ENCODE measurements at regions not wholly inside any gene's neighbourhood (a gene's known extent, or its start where the extent isn't known, plus 50 kb on each side); places are given as distances from the start of the nearest gene placed in this dataset.
"Not testable (repeated sequence)": the region's sequence is repeated elsewhere in the genome, so short reads cannot be mapped to it uniquely, and the experiment has no call there.

GRCh38 chr9:75499812-75500211, 390.7 kb upstream of the PCSK5 start:
- in situ Hi-C loops (cut with HindIII; ENCODE audit: low pct_unique_long_range_greater_than_20kb, low sequenced_read_pairs) (no loop called here), intact Hi-C loops (cut with micrococcal nuclease; ENCODE audit: unreplicated experiment) (no loop called here)
- Histone ChIP-seq H3K27ac (ENCODE audit: low read length) (no peak overlapping the region), H3K9me3 (ENCODE audit: control insufficient read depth, insufficient read depth, low read depth, low read length) (no peaks in the 10 kb centered on the region), H3K4me3 (ENCODE audit: low read depth in 2 of 2, low read length in 2 of 2) (no peak overlapping the region), H3K27me3 (ENCODE audit: control insufficient read depth, insufficient read depth, low read length) (no peaks in the 10 kb centered on the region), H3K36me3 (ENCODE audit: control insufficient read depth, insufficient read depth, low read length) (no peaks in the 10 kb centered on the region), H3K4me1 (ENCODE audit: control insufficient read depth, insufficient read depth, low read length) (no peaks in the 10 kb centered on the region)
- DNase-seq (ENCODE audit: low read depth, low spot score) (no peak), ATAC-seq (no peak)
- BruUV-seq (replicated peaks) = no TSS peak
- ChIA-PET CTCF (no interaction called here), POLR2A (no interaction called here)
- no peak for TF ChIP-seq SIN3A (IDR thresholded peaks at IDR 0.05; ENCODE audit: borderline replicate concordance, insufficient read depth, low read depth, low read length)
- TF ChIP-seq POLR2AphosphoS5 (IDR thresholded peaks at IDR 0.05; ENCODE audit: low read depth, low read length) = no peak

GRCh38 chr9:75500479-75500878, 390.0 kb upstream of the PCSK5 start:
- in situ Hi-C loops (cut with HindIII; ENCODE audit: low pct_unique_long_range_greater_than_20kb, low sequenced_read_pairs) = no loop called here
- ATAC-seq (no peak), DNase-seq (ENCODE audit: low read depth, low spot score) (no peak)
- TF ChIP-seq CTCF (IDR thresholded peaks at IDR 0.05) (no peak), REST (IDR thresholded peaks at IDR 0.05; ENCODE audit: insufficient read depth in 1 of 2, low read depth in 2 of 2, low read length in 1 of 2) (no peak), TCF7L2 (IDR thresholded peaks at IDR 0.05; ENCODE audit: low read depth, low read length) (no peak), SIN3A (IDR thresholded peaks at IDR 0.05; ENCODE audit: borderline replicate concordance, insufficient read depth, low read depth, low read length) (no peak), POLR2AphosphoS5 (IDR thresholded peaks at IDR 0.05; ENCODE audit: low read depth, low read length) (no peak)
- H3K27ac ChIP-seq (ENCODE audit: low read length) = no peak overlapping the region
- no peaks in the 10 kb centered on the region for H3K4me1 ChIP-seq (ENCODE audit: control insufficient read depth, insufficient read depth, low read length)
- intact Hi-C loops (cut with micrococcal nuclease; ENCODE audit: unreplicated experiment) = no loop called here
- ChIA-PET POLR2A (no interaction called here), CTCF (no interaction called here)
- H3K36me3 ChIP-seq (ENCODE audit: control insufficient read depth, insufficient read depth, low read length) = no peaks in the 10 kb centered on the region
- no peaks in the 10 kb centered on the region for H3K9me3 ChIP-seq (ENCODE audit: control insufficient read depth, insufficient read depth, low read depth, low read length)
- no peak overlapping the region for H3K4me3 ChIP-seq (ENCODE audit: low read depth in 2 of 2, low read length in 2 of 2)
- no TSS peak for BruUV-seq (replicated peaks)
- H3K27me3 ChIP-seq (ENCODE audit: control insufficient read depth, insufficient read depth, low read length) = no peaks in the 10 kb centered on the region

- CTCF ChIA-PET = not testable (repeated sequence)
Observed at GRCh38 chr9:75500940-75501339, 389.5 kb upstream of the PCSK5 start.

More at GRCh38 chr9:75500940-75501339, 389.5 kb upstream of the PCSK5 start:
- H3K4me3 ChIP-seq (ENCODE audit: low read depth in 2 of 2, low read length in 2 of 2); H3K27ac ChIP-seq (ENCODE audit: low read length); H3K4me1 ChIP-seq (ENCODE audit: control insufficient read depth, insufficient read depth, low read length); H3K27me3 ChIP-seq (ENCODE audit: control insufficient read depth, insufficient read depth, low read length); intact Hi-C loops (cut with micrococcal nuclease; ENCODE audit: unreplicated experiment); ATAC-seq; BruUV-seq (replicated peaks); DNase-seq (ENCODE audit: low read depth, low spot score); in situ Hi-C loops (cut with HindIII; ENCODE audit: low pct_unique_long_range_greater_than_20kb, low sequenced_read_pairs); POLR2A ChIA-PET; H3K9me3 ChIP-seq (ENCODE audit: control insufficient read depth, insufficient read depth, low read depth, low read length); H3K36me3 ChIP-seq (ENCODE audit: control insufficient read depth, insufficient read depth, low read length): not testable (repeated sequence)
